Transverse colon (tissue), 4 donors: ENCODE measurements at regions not wholly inside any gene's neighbourhood (a gene's known extent, or its start where the extent isn't known, plus 50 kb on each side); places are given as distances from the start of the nearest gene placed in this dataset.

Source experiments
- DNase-seq: peaks from one replicate; pipeline ENCODE4 v3.0.0-alpha.2; 2019
- H3K27ac ChIP-seq, 4 donors: fragments of 200-600 bp; sonication (generic); 2 replicates each; pipeline ENCODE4 v1.5.1; 2016 to 2018; ENCODE audit warnings: inconsistent platforms in 4 of 4
- H3K27me3 ChIP-seq: fragments of 200-600 bp; sonication (generic); 2 replicates; pipeline ENCODE4 v1.5.1; 2017; ENCODE audit warnings: inconsistent platforms
- H3K36me3 ChIP-seq, 4 donors: fragments of 200-600 bp; sonication (generic); 2 replicates each; pipeline ENCODE4 v1.5.1; 2017 to 2019; ENCODE audit warnings: inconsistent platforms in 4 of 4
- H3K4me1 ChIP-seq, 4 donors: fragments of 200-600 bp; sonication (generic); 2 replicates each; pipeline ENCODE4 v1.5.1; 2017 to 2020; ENCODE audit warnings: inconsistent platforms in 4 of 4
- H3K4me3 ChIP-seq, 4 donors: fragments of 200-600 bp; sonication (generic); 1 replicate in 1 of 4; 2 replicates in 3 of 4; pipeline versions ENCODE4 v1.5.1 to v1.6.1; 2017 to 2019; ENCODE audit warnings: inconsistent platforms in 4 of 4
- H3K9me3 ChIP-seq, 2 donors: fragments of 200-600 bp; sonication (generic); 2 replicates each; pipeline ENCODE4 v1.5.1; 2017 to 2019; ENCODE audit warnings: inconsistent platforms in 2 of 2
- EP300 ChIP-seq: sonication (generic); formaldehyde crosslinking; IDR thresholded peaks from one replicate; pipeline ENCODE4 v1.6.1; 2017; ENCODE audit warnings: antibody characterized with exemption, low read depth
- POLR2A ChIP-seq: fragments of 450-650 bp; IDR thresholded peaks from one replicate; pipeline ENCODE4 v1.6.1; 2016; ENCODE audit warnings: antibody characterized with exemption, mild to moderate bottlenecking, moderate library complexity
- POLR2AphosphoS5 ChIP-seq, 3 donors: sonication (generic); formaldehyde crosslinking; IDR thresholded peaks; one replicate each; pipeline ENCODE4 v1.6.1; 2016; ENCODE audit warnings: antibody characterized with exemption in 3 of 3
- WGBS, 2 donors: methylation state at CpG; one replicate each; pipeline ENCODE4 v1.1.5; 2018; ENCODE audit warnings: low coverage in 1 of 2; 5-methylcytosine and 5-hydroxymethylcytosine counted together
- in situ Hi-C, 4 donors: fragments of 200-750 bp; cut with MboI; loops; one replicate each; pipeline versions ENCODE4 v1.15.0 to v1.15.1; 2017; ENCODE audit warnings: low sequenced_read_pairs in 3 of 4, low pct_ligation_motif_present in 1 of 4, low pct_unique_long_range_greater_than_20kb in 1 of 4
- intact Hi-C: fragments of 100-400 bp; cut with DNase I; formaldehyde crosslinking; loops from one replicate; pipeline ENCODE4 v1.15.1; 2023; ENCODE audit warnings: low total_unique reads
- TF ChIP-seq, protein P1 (sequence below), 5 experiments: fragments of 200-600 bp in 3 of 5; fragments of 450-650 bp in 2 of 5; sonication (generic) in 3 of 5; IDR thresholded peaks; 1 replicate in 2 of 5; 2 replicates in 3 of 5; pipeline ENCODE4 v1.5.1; 2016 to 2017; ENCODE audit warnings: antibody characterized with exemption in 5 of 5, inconsistent platforms in 3 of 5, mild to moderate bottlenecking in 2 of 5, moderate library complexity in 1 of 5

DNA sequence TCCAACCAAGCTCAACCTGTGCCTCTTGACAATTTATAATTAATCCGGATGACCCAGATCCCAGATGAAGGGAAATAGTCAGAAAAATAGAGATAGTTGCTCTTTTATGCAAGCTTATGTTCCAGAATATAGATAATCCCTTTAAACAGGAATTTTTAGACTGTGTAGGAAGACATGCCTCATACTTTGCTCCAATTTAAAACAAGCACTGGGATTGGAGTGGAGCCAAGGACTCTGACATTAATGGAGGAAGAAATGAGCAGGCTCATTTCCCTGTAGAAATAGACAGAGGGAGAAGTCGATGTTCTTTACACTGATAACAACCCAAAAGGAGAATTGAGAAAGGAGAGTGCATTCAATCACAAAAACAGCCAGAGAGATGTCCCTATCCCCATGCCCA is 70.1 kb upstream of the LRRC55 start:
- H3K36me3 ChIP-seq, result no peaks in the 10 kb centered on the region
- H3K4me3 ChIP-seq, result no peak overlapping the region
- intact Hi-C loops (no loop called here), in situ Hi-C loops (loop anchor here in 2 of 4 donors (10.0 to 25.0 kb wide), 2 partner anchors 133 to 274 kb away; no protein-coding TSS in a partner anchor)
- TF ChIP-seq, protein P1, sequence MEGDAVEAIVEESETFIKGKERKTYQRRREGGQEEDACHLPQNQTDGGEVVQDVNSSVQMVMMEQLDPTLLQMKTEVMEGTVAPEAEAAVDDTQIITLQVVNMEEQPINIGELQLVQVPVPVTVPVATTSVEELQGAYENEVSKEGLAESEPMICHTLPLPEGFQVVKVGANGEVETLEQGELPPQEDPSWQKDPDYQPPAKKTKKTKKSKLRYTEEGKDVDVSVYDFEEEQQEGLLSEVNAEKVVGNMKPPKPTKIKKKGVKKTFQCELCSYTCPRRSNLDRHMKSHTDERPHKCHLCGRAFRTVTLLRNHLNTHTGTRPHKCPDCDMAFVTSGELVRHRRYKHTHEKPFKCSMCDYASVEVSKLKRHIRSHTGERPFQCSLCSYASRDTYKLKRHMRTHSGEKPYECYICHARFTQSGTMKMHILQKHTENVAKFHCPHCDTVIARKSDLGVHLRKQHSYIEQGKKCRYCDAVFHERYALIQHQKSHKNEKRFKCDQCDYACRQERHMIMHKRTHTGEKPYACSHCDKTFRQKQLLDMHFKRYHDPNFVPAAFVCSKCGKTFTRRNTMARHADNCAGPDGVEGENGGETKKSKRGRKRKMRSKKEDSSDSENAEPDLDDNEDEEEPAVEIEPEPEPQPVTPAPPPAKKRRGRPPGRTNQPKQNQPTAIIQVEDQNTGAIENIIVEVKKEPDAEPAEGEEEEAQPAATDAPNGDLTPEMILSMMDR (IDR thresholded peaks at IDR 0.05), result no peak
- TF ChIP-seq EP300, result no peak
- TF ChIP-seq POLR2AphosphoS5 (IDR thresholded peaks at IDR 0.05), result no peak
- no peak for TF ChIP-seq POLR2A
- H3K27me3 ChIP-seq, result no peaks in the 10 kb centered on the region
- WGBS, 2 donors, result 45 to 58% methylated on average over 2 of the region's 2 CpGs
- peaks cover 0 to 8% of the 10 kb centered on the region in 2 donors for H3K9me3 ChIP-seq
- no peak for DNase-seq
- H3K27ac ChIP-seq, result no peak overlapping the region
- H3K4me1 ChIP-seq, result no peaks in the 10 kb centered on the region

GRCh38 chr11:57116654-57117053 is 65.1 kb upstream of the LRRC55 start:
- Histone ChIP-seq H3K36me3 (no peaks in the 10 kb centered on the region), H3K4me1 (no peaks in the 10 kb centered on the region), H3K4me3 (no peak overlapping the region), H3K9me3 (no peaks in the 10 kb centered on the region), H3K27me3 (no peaks in the 10 kb centered on the region), H3K27ac (no peak overlapping the region)
- in situ Hi-C loops (loop anchor here in 2 of 4 donors (10.0 to 25.0 kb wide), 2 partner anchors 128 to 279 kb away; no protein-coding TSS in a partner anchor), intact Hi-C loops (loop anchor here (5.0 kb wide), 1 partner anchor 136 kb away; no protein-coding TSS in a partner anchor)
- TF ChIP-seq POLR2A, result no peak
- TF ChIP-seq, protein P1 (IDR thresholded peaks at IDR 0.05), result peak; percentile 28 to 49 (median 39)
- WGBS, 2 donors, result 31 to 63% methylated on average over 3 to 5 of the region's 5 CpGs
- DNase-seq, result peak; percentile 38

- intact Hi-C loops, result no loop called here
- Histone ChIP-seq H3K36me3 (no peaks in the 10 kb centered on the region), H3K27me3 (no peaks in the 10 kb centered on the region), H3K9me3 (no peaks in the 10 kb centered on the region), H3K27ac (no peak overlapping the region), H3K4me3 (no peak overlapping the region), H3K4me1 (no peaks in the 10 kb centered on the region)
- no peak for DNase-seq
- in situ Hi-C loops, result loop anchor here in 2 of 4 donors (10.0 to 25.0 kb wide), 3 partner anchors 134 to 286 kb away; no protein-coding TSS in a partner anchor
- 87 to 96% methylated on average over 3 of the region's 3 CpGs for WGBS, 2 donors
- TF ChIP-seq POLR2AphosphoS5 (IDR thresholded peaks at IDR 0.05) (no peak), POLR2A (no peak), EP300 (no peak)
- TF ChIP-seq, protein P1 (IDR thresholded peaks at IDR 0.05), result no peak
Observed at GRCh38 chr11:57120192-57120965, 61.4 kb upstream of the LRRC55 start.

DNA sequence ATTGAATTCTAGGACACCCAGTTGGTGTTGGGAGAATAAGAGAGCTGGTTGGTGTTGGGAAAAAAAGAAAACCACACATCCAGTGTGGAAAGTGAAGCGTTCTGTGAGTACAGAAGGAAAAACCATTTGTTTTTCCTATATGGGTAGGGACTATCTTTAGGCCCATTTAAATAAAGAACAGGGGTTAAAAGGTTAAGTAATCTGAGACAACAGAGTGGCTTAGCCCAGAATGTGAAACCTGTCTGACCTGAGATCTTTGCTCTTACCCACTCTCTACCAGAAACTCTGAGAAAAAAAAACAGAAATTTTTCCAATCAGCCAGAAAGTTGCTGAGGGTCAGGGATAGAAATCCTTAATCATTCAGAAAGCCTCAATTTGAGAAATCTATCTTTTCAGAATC is 59.8 kb upstream of the LRRC55 start:
- DNase-seq, result no peak
- in situ Hi-C loops, result loop anchor here in 2 of 4 donors (10.0 to 25.0 kb wide), 3 partner anchors 133 to 287 kb away; no protein-coding TSS in a partner anchor
- 65% methylated on average over 1 of the region's 1 CpG; no CpG with 5 or more reads in 1 of the 2 donors for WGBS, 2 donors
- TF ChIP-seq POLR2AphosphoS5 (IDR thresholded peaks at IDR 0.05) (no peak), EP300 (no peak), POLR2A (no peak)
- TF ChIP-seq, protein P1 (IDR thresholded peaks at IDR 0.05), result no peak
- no peaks in the 10 kb centered on the region for H3K4me1 ChIP-seq
- H3K27ac ChIP-seq, result no peak overlapping the region
- no peaks in the 10 kb centered on the region for H3K36me3 ChIP-seq
- H3K9me3 ChIP-seq, result no peaks in the 10 kb centered on the region
- no peaks in the 10 kb centered on the region for H3K27me3 ChIP-seq
- intact Hi-C loops, result no loop called here
- no peak overlapping the region for H3K4me3 ChIP-seq
